ENCODE measurements at regions not wholly inside any gene's neighbourhood (a gene's known extent, or its start where the extent isn't known, plus 50 kb on each side); places are given as distances from the start of the nearest gene placed in this dataset.

DNA sequence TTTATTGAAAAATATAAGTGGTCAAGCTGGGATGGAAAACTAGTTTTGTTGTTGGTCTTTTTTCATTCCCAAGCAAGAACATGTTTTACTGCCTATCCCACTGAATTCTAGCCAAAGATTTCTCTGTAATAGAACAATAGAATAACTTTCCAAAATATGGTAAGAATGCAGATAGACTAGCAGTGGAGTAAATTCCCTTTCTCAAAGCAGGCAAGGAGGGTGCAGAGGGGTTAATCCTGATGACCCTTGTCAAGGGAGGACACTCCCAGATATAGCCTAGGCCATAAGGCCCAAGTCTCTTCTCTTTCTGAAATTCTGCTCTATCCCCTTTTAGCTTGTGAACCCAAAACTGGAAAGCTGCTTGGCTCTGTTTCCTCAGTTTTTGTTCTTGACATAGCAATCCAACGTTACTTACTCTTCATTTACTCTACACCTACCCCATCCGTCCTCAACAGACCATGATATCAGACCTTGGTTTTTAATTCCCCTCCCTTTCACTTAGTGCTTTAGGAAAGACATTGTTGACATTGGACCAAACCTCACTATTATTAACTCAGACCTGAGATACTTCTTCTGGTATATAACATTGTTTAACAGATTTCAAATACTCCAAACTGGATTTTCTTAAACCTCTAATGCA lies 453.6 kb upstream of the THBS1 start:
- no peak for DNase-seq (ENCODE audit: low read depth, low spot score)
- POLR2A ChIA-PET, result no interaction called here
- H3K9me3 ChIP-seq (ENCODE audit: control insufficient read depth, insufficient read depth, low read length), result no peaks in the 10 kb centered on the region
- H3K27me3 ChIP-seq (ENCODE audit: control insufficient read depth, insufficient read depth, low read length), result no peaks in the 10 kb centered on the region
- H3K27ac ChIP-seq (ENCODE audit: low read depth, low read length), result peak overlapping the region; percentile 96
- TF ChIP-seq, protein P1, sequence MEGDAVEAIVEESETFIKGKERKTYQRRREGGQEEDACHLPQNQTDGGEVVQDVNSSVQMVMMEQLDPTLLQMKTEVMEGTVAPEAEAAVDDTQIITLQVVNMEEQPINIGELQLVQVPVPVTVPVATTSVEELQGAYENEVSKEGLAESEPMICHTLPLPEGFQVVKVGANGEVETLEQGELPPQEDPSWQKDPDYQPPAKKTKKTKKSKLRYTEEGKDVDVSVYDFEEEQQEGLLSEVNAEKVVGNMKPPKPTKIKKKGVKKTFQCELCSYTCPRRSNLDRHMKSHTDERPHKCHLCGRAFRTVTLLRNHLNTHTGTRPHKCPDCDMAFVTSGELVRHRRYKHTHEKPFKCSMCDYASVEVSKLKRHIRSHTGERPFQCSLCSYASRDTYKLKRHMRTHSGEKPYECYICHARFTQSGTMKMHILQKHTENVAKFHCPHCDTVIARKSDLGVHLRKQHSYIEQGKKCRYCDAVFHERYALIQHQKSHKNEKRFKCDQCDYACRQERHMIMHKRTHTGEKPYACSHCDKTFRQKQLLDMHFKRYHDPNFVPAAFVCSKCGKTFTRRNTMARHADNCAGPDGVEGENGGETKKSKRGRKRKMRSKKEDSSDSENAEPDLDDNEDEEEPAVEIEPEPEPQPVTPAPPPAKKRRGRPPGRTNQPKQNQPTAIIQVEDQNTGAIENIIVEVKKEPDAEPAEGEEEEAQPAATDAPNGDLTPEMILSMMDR (IDR thresholded peaks at IDR 0.05; ENCODE audit: low read depth, low read length), result no peak
- CTCF ChIA-PET, result no interaction called here
- H3K4me3 ChIP-seq (ENCODE audit: low read depth, low read length), result no peak overlapping the region

DNA sequence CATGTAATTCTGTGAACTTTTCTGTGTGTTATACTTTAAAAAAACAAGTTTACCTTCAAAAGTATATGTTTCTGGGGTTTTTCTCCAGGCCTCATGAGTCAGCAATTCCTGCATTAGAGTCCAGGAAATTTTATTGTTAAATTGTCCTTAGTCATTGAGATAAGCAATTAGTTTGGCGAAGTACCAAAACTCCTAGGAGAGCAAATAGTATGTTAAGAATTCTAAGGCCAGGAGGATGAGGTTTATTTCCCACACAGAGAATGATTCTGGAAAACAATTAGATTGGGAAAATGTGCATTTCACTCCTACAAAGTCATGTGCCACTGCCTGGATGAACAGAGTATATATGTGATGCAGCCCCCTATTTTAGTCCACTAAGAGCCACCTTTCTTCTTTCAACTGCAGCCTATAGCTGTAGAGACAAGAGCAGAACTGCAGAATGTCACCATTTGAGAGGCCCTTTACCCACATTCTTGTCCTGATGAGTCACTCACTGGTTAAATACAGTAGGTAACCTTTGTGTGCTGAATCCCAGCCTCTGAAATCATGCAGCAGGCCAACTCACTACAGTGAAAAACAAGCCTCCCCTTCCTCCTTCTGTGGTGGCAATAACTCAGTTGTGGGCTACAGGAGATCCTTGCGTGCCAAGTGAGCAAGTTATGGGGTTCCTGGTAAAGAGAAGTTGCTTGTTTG lies 452.8 kb upstream of the THBS1 start:
- no peaks in the 10 kb centered on the region for H3K9me3 ChIP-seq (ENCODE audit: control insufficient read depth, insufficient read depth, low read length)
- POLR2A ChIA-PET, result interaction anchor here (0.7 to 1.5 kb wide), 3 partner anchors 230 to 453 kb away, joined by 3 to 10 read pairs (median 4); partner anchors contain the start of gene THBS1
- H3K27me3 ChIP-seq (ENCODE audit: control insufficient read depth, insufficient read depth, low read length), result no peaks in the 10 kb centered on the region
- H3K4me3 ChIP-seq (ENCODE audit: low read depth, low read length), result no peak overlapping the region
- DNase-seq (ENCODE audit: low read depth, low spot score), result peak; percentile 86
- TF ChIP-seq, protein P1 (IDR thresholded peaks at IDR 0.05; ENCODE audit: low read depth, low read length), result no peak
- CTCF ChIA-PET, result interaction anchor here (1.0 kb wide), 1 partner anchor 311 kb away, joined by 3 read pairs; no protein-coding TSS in a partner anchor
- H3K27ac ChIP-seq (ENCODE audit: low read depth, low read length), result peak overlapping the region; percentile 94

- TF ChIP-seq, protein P1 (IDR thresholded peaks at IDR 0.05; ENCODE audit: low read depth, low read length), result no peak
- H3K4me3 ChIP-seq (ENCODE audit: low read depth, low read length), result no peak overlapping the region
- H3K9me3 ChIP-seq (ENCODE audit: control insufficient read depth, insufficient read depth, low read length), result no peaks in the 10 kb centered on the region
- DNase-seq (ENCODE audit: low read depth, low spot score), result no peak
- H3K27ac ChIP-seq (ENCODE audit: low read depth, low read length), result peak overlapping the region; percentile 94
- ChIA-PET POLR2A (interaction anchor here (0.7 to 1.5 kb wide), 3 partner anchors 231 to 452 kb away, joined by 3 to 10 read pairs (median 4); partner anchors contain the start of gene THBS1), CTCF (interaction anchor here (1.0 kb wide), 1 partner anchor 312 kb away, joined by 3 read pairs; no protein-coding TSS in a partner anchor)
- no peaks in the 10 kb centered on the region for H3K27me3 ChIP-seq (ENCODE audit: control insufficient read depth, insufficient read depth, low read length)
Measured at GRCh38 chr15:39128746-39129145, 452.1 kb upstream of the THBS1 start.

GRCh38 chr15:39130556-39131379 lies 450.1 kb upstream of the THBS1 start:
- TF ChIP-seq, protein P1 (IDR thresholded peaks at IDR 0.05; ENCODE audit: low read depth, low read length), result no peak
- ChIA-PET POLR2A (interaction anchor here (0.8 to 1.9 kb wide), 4 partner anchors 9 to 456 kb away, joined by 3 to 7 read pairs (median 5); partner anchors contain the start of gene THBS1), CTCF (interaction anchor here (0.6 kb wide), 1 partner anchor 495 kb away, joined by 3 read pairs; no protein-coding TSS in a partner anchor)
- Histone ChIP-seq H3K27ac (ENCODE audit: low read depth, low read length) (peak overlapping the region; percentile 68), H3K9me3 (ENCODE audit: control insufficient read depth, insufficient read depth, low read length) (no peaks in the 10 kb centered on the region), H3K4me3 (ENCODE audit: low read depth, low read length) (no peak overlapping the region), H3K27me3 (ENCODE audit: control insufficient read depth, insufficient read depth, low read length) (no peaks in the 10 kb centered on the region)
- DNase-seq (ENCODE audit: low read depth, low spot score), result no peak
